Nephron progenitor cell (in vitro differentiated cells): ENCODE measurements at regions not wholly inside any gene's neighbourhood (a gene's known extent, or its start where the extent isn't known, plus 50 kb on each side); places are given as distances from the start of the nearest gene placed in this dataset.

Experiments
- DNase-seq: peaks from one replicate; pipeline ENCODE4 v3.0.0; 2021
- H3K27ac Mint-ChIP-seq: 2 replicates; pipeline ENCODE4 v1.8.0; 2021; ENCODE audit warnings: mild to moderate bottlenecking, moderate library complexity, mixed read lengths
- H3K27me3 Mint-ChIP-seq: 2 replicates; pipeline ENCODE4 v1.8.0; 2021; ENCODE audit warnings: mild to moderate bottlenecking, low read depth, mixed read lengths; ENCODE audit not compliant: poor library complexity
- H3K36me3 Mint-ChIP-seq: 2 replicates; pipeline ENCODE4 v1.8.0; 2021; ENCODE audit warnings: low read depth, mixed read lengths
- H3K4me1 Mint-ChIP-seq: 2 replicates; pipeline ENCODE4 v1.8.0; 2021; ENCODE audit warnings: mixed read lengths
- H3K4me3 Mint-ChIP-seq: 2 replicates; pipeline ENCODE4 v1.8.0; 2021; ENCODE audit warnings: mild to moderate bottlenecking, moderate library complexity, mixed read lengths
- H3K9me3 Mint-ChIP-seq: 2 replicates; pipeline ENCODE4 v1.8.0; 2021; ENCODE audit warnings: mild to moderate bottlenecking, moderate library complexity, mixed read lengths
- CTCF ChIP-seq: fragments of 200-600 bp; sonication (generic); IDR thresholded peaks from 2 replicates; pipeline ENCODE4 v1.5.0; 2021; ENCODE audit warnings: antibody characterized with exemption

GRCh38 chr6:1226277-1227099 is 85.4 kb upstream of the FOXQ1 start:
- H3K27ac Mint-ChIP-seq = no peak overlapping the region
- DNase-seq = no peak
- peaks cover 8% of the 10 kb centered on the region for H3K4me1 Mint-ChIP-seq
- peaks cover 11% of the 10 kb centered on the region for H3K27me3 Mint-ChIP-seq
- no peaks in the 10 kb centered on the region for H3K36me3 Mint-ChIP-seq
- TF ChIP-seq CTCF = no peak
- H3K9me3 Mint-ChIP-seq = no peaks in the 10 kb centered on the region
- H3K4me3 Mint-ChIP-seq = no peak overlapping the region

GRCh38 chr6:1224514-1224913 is 87.4 kb upstream of the FOXQ1 start:
- H3K27ac Mint-ChIP-seq = no peak overlapping the region
- DNase-seq = no peak
- H3K27me3 Mint-ChIP-seq = peaks cover 6% of the 10 kb centered on the region
- TF ChIP-seq CTCF = no peak
- no peaks in the 10 kb centered on the region for H3K36me3 Mint-ChIP-seq
- H3K4me1 Mint-ChIP-seq = peaks cover 8% of the 10 kb centered on the region
- no peaks in the 10 kb centered on the region for H3K9me3 Mint-ChIP-seq
- H3K4me3 Mint-ChIP-seq = no peak overlapping the region

- no peak for TF ChIP-seq CTCF
- no peak overlapping the region for H3K27ac Mint-ChIP-seq
- H3K27me3 Mint-ChIP-seq = peaks cover 10% of the 10 kb centered on the region
- no peak overlapping the region for H3K4me3 Mint-ChIP-seq
- DNase-seq = no peak
- H3K36me3 Mint-ChIP-seq = no peaks in the 10 kb centered on the region
- H3K9me3 Mint-ChIP-seq = no peaks in the 10 kb centered on the region
- H3K4me1 Mint-ChIP-seq = peaks cover 8% of the 10 kb centered on the region
Measured at GRCh38 chr6:1222728-1223595, 88.9 kb upstream of the FOXQ1 start.

GRCh38 chr6:1217396-1217795 is 94.5 kb upstream of the FOXQ1 start:
- H3K27me3 Mint-ChIP-seq = peaks cover 22% of the 10 kb centered on the region
- DNase-seq = no peak
- no peaks in the 10 kb centered on the region for H3K4me1 Mint-ChIP-seq
- no peaks in the 10 kb centered on the region for H3K36me3 Mint-ChIP-seq
- no peaks in the 10 kb centered on the region for H3K9me3 Mint-ChIP-seq
- no peak for TF ChIP-seq CTCF
- no peak overlapping the region for H3K27ac Mint-ChIP-seq
- H3K4me3 Mint-ChIP-seq = no peak overlapping the region

GRCh38 chr6:1216488-1216974 is 95.4 kb upstream of the FOXQ1 start:
- H3K27ac Mint-ChIP-seq = no peak overlapping the region
- H3K4me3 Mint-ChIP-seq = no peak overlapping the region
- no peak for TF ChIP-seq CTCF
- H3K9me3 Mint-ChIP-seq = no peaks in the 10 kb centered on the region
- no peaks in the 10 kb centered on the region for H3K4me1 Mint-ChIP-seq
- no peaks in the 10 kb centered on the region for H3K36me3 Mint-ChIP-seq
- no peak for DNase-seq
- peaks cover 19% of the 10 kb centered on the region for H3K27me3 Mint-ChIP-seq
